GM21529 (cell line): ENCODE measurements at regions not wholly inside any gene's neighbourhood (a gene's known extent, or its start where the extent isn't known, plus 50 kb on each side); places are given as distances from the start of the nearest gene placed in this dataset.
"Not testable (repeated sequence)": the region's sequence is repeated elsewhere in the genome, so short reads cannot be mapped to it uniquely, and the experiment has no call there.

ENCODE experiments used
- ATAC-seq: cut with Tn5 transposase; IDR thresholded peaks from one replicate; pipeline ENCODE4 v1.9.1; 2021; ENCODE audit not compliant: unreplicated experiment

DNA sequence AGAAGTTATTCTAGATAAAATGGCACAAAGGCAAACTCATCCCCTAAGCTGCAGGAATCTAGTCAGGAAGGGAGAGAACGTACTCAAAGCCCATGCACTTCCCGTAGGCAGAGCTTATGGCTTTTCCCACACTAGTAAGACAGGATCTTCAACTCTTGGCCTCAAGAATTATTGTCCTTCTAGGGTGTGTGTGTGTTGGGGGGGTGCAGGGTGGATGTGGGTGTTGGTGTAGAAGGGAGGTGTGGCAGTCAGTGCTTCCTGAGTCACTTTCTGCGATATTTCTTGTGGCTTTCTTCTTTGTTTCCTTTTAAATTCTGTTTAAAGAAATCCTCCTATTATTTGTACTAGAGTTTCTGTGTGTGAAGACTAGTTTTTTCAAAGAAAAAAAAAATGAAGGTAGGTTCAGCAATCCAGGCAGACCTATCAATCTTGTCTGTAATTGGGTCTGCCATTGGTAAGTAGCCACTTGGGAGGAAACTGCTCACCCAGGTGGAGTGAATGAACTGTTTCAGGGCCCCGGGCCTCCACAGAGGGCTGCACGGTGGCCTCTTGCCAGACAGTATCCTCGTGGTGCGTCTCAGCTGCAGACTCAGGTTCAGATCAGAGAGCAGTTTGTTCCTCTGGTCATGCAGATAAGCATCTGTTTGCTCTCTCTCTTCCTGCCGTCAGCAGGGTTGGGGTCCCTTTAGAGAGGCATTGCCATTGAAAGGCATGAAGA, 131.9 kb downstream of the NPR3 start:
- no peak for ATAC-seq

DNA sequence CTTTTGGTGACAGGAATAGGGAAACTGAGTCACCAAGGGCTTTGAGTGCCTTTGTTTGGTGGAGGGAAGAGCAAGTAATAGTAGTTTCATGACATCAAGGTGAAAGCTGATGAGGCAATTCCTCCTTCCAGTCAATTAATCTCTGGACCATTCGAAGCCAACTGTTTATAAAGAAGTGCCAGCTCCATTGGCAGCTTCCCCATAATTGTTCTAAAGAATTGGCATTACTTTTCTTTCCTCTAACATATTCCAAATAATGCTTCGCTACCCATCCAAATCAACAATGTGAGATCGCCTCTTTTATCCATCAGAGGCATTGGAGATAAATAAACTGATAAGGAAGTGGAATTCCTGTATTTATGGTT, 132.4 kb downstream of the NPR3 start:
- ATAC-seq, result no peak

DNA sequence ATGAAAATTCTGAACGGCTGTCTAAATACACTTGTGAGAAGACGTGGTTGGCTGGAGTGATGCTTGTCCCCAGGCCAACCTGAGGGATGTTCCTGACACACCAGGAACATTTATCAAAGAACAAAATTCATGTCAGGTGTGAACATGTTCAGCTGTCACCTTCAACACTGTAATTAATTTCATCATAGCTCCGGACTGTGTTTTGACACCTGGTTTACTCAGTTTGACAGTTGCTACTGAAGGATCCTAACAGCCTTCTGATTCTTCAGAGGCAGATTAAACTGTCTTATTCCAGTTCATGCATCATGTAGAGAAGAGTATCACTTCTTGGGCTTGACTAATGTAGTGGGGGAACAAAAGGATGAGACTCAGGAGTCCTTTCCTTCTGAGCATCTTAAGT, 134.1 kb downstream of the NPR3 start:
- no peak for ATAC-seq

DNA sequence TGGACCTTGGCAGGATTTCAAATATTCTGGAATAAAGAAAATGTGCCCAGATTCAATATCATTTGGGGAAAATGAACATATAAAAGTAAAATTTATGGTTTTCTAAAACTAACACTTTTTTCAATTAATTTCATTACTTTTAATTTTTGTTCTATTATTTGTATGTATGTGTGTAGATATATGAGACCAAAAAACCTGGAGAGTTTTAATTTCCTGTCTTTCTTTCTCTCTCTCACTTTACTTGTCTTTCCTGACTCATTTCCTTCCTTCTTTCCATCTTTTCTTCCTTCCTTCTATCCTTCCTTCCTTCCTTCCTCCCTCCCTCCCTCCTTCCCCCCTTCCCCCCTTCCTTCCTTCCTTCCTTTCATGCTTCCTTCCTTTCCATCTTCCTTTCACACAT, 137.0 kb downstream of the NPR3 start:
- no peak for ATAC-seq

DNA sequence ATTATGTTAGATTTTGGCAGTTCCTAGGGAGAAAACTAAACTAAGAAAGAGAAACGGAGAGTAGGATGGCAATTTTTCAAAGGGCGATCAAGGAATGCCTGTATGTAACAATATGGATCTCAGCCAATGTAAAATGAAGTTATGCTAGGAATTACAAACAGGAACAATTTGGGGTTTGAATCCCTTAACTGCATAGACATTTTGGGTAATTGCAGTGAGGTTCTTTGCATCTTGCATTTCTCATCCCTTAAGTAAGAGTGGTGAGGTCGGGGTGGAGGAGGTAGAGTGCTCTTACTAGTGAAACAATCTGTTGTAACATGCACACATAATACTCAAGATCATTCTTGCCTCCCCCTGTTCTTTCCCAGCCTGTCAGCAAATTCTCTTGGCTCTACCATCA, 137.6 kb downstream of the NPR3 start:
- no peak for ATAC-seq

DNA sequence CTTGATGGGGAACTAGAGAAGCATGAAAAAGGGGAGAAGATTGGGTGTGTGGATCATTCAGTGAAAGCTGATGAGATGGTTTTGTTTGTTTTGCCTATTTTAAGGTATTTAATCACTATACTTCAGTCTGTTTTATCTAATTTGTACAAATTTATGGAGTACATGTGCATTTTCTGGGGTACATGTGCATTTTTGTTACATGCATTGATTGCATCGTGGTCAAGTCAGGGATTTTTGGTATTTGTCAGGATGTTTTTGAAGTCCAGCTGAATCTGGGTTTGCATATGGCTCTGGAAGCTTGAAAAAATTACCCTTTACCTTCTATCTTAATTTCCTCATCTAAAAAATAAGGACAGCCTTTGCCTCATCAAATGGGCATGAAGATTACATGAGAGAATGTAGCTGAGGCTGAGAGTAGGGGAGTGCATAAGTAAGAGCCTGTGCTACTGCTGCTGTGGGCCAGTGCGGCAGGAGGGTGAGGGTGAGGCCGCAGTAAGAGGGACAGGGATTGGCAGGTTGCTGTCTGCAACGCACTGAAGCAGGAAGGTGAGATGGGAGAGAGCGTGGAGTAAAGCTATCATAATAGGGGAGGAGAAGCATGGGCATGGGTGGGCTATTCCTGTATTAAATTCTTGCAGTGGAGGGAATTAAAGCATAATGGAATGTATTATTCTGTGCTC, 139.8 kb downstream of the NPR3 start:
- no peak for ATAC-seq

DNA sequence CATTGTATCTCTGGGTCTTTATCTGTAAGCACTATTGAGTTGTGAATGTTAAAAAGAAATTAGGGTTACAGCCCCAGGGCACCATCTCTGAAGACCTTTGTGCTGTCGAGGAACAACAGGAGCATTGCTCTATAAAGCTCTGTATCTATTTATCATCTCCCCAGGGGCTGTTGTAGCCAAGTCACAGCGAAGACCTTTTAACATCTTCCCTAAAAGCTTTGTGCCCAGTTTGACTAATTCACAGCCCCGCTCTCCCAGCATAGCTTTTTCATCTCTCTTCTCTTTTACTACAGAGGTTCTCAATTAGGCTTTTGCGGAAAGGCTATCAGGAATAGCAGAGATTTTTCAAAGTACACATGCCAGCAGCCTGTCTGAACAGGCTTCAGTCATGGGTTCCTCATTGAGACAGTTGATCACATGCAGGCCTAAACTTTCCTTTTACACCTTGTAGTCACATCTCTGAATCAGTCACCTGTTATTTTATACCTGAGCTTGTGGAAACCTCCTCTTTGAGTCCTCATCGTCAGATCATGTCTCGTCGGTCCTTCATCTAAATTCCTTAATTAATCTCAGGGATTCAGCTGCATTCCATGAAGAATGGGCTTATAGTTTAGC, 140.5 kb downstream of the NPR3 start:
- ATAC-seq, result no peak

DNA sequence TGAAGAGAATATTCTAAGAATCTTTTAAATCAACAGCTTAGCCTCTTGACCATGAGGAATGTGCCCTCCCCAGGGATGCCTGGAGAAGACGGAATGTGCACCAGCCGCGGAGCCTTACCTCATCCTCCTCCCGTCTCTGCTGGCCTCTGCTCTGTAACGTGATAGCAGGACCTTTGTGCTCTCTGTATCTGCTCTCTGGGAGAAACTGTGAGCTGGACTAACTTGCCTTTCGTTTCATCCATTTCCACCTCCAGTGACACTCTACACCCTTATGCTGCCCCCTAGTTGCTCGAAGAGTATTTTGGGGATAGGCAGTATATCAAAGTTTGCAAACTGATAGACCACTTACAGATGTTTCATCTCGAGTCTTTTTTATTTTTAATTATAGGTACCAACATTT, 141.4 kb downstream of the NPR3 start:
- no peak for ATAC-seq

DNA sequence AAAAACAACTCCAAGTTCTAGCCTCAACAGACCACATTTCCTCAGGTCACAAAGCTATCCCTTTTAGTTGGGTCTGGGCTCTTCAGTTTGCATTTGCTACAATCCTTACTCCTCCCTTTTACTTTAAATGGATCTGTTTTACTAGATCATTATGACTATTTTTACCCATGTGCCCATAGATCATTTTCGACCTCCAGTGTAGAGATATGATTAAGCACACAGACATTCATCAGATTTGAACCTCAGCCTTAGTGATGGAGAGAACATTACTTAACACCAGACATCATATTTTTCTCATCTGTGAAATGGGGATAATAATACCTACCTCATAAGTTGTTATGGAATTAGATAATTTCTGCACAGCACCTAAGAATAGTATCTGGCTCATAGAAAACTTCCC, 141.9 kb downstream of the NPR3 start:
- ATAC-seq, result no peak

DNA sequence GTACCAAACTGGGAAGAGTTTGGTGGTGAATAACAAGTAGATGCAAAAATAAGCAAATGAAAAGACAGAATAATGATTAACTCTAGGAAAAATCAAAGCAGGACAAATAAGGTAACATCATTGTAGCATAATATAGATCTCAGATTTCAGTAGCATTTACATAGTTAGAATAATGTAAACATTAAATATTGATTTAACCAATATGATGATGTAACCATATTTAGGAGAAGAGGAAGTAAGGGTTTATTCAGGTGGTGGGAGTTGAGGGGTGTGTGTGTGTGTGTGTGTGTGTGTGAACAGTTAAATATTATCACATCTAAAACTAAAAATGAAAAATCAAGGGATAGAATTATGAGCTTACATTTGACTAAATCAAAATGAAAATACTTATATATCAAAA, 143.4 kb downstream of the NPR3 start:
- no peak for ATAC-seq

DNA sequence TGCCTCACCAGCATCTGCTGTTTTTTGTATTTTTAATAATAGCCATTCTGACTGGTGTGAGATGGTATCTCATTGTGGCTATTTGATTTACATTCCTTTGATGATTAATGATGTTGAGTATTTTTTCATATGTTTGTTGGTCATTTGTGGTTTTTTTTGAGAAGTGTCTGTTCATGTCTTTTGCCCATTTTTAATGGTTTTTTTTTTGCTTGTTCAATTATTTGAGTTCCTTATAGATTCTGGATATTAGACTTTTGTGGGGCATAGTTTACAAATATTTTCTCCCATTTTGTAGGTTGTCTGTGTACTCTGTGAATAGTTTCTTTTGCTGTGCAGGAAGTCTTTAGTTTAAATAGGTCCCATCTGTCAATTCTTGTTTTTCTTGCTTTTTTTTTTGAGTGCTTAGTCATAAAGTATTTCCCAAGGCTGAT, 148.1 kb downstream of the NPR3 start:
- no peak for ATAC-seq

DNA sequence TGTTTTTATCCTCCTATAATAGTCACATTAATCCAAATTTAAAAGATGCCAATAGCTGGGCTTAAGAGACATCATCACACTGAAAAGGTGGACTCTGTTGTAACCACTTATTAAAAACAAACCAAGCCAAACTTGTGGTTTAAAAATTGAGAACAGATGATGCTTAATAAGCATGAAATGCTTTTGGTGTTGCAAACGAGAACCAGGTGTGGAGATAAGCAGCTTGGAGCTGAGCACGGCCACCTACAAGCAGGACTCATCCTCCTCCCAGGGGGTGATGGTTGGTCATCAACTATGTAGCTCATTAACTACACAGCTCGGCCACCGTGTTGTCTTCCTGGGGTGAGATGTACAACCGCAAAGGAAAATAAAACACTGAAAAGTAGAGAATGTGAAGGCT, 154.4 kb downstream of the NPR3 start:
- no peak for ATAC-seq

DNA sequence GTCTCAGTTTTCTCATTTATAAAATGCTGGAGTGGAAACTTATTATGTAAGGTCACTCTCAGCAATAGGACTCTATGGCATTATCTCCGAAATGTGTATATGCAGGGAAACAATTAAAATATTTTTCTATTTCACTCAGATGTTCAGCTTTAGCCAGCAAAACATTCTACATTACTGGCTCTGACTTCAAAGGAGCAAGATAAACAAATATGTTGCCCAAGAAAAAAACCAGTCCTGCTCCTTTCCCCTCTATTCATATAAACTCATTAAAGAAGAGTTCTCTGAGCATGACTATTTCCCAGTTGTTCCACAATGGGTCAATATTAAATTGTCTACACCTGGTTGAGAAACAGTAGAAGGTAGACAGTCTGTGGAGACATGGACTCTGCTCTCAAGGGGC, 155.0 kb downstream of the NPR3 start:
- ATAC-seq, result no peak

DNA sequence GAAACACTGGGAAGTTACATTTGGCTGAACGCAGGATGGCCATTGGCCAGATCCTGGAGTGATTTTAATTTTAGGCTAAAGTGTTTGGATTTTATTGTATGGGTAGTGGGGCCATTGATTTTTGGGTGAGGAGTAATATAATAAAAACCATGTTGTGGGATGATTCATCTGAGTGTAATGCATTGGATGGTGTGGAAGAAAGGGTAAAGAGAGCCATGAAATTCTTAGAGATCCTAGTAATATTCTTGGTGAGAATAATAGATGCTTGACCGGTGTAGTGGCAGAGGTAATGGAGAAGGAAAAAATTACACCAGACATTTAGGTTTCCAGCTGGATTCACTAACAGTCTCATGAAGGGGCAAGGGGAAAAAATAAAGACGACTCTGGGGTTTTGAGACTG, 158.1 kb downstream of the NPR3 start:
- no peak for ATAC-seq

DNA sequence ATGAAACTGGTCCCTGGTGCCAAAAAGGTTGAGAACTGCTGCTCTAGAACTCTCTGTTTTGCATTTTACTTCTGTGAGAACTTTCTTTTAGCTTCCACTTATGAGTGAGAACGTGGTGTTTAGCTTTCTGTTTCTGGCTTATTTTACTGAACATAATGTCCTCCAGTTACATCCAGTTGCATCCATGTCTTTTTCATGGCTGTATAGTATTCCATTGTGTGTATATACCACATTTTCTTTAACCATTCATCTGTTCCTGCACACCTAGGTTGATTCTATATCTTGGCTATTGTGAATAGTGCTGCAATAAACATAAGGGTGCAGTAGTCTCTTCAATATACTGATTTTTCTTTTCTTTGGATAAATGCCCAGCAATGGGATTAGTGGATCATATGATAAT, 165.7 kb downstream of the NPR3 start:
- ATAC-seq, result no peak

DNA sequence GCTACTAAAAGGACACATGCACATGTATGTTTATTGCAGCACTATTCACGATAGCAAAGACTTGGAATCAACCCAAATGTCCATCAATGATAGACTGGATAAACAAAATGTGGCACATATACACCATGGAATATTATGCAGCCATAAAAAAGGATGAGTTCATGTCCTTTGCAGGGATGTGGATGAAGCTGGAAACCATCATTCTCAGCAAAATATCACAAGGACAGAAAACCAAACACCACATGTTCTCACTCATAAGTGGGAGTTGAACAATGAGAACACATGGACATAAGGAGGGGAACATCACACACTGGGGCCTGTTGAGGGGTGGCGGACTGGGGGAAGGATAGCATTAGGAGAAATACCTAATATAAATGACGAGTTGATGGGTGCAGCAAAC, 168.2 kb downstream of the NPR3 start:
- ATAC-seq, result not testable (repeated sequence)

DNA sequence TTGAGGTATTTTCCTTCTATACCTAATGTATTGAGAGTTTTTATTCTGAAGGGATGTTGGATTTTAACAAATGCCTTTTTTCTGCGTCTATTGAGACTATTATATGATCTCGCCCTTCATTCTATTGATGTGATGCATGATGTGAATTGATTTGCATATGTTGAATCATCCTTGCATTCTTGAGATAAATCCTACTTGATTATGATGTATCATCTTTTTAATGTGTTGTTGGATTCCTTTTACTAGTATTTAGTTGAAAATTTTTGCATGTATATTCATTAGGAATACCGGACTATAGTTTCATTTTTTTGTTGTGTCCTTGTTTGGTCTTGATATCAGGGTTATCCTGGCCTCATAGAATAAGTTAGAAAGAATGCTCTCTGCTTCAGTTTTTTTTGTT, 169.7 kb downstream of the NPR3 start:
- no peak for ATAC-seq

DNA sequence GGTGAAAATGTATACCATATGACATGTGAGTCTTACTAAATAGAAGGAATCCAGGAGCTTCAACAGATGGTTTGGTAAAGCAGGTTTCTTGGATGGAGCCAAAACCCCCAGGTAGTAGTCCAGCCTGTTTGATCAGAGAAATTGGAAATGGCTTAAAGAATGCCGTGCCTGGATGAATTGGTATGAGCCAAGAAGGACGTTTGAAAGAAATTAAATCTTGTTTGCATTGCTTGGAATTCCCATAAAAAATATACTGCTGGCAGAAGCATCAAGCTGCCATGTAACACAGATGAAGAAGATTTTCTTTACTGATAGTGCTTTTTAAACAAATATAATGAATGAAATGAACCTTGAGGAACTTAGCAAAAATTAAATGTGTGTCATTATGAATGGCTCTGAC, 176.3 kb downstream of the NPR3 start:
- ATAC-seq, result no peak

DNA sequence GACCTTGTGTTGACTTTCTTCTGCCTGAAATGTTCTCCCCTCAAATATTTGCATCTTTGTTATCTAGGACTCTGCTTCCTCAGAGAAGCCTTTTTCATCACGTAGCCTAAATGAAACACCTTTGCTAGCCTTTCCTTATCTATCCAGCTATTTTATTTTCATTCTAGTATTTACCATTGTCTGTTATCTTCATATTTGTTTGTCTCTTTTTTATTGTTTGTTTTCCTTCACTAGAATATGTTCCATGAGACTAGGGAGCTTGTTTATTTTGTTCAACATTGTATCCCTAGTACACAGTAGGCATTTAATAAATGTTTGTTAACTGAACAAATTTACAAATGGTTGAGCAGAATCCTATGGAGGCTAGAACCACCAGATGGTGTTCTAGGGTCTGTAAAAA, 178.0 kb downstream of the NPR3 start:
- no peak for ATAC-seq

DNA sequence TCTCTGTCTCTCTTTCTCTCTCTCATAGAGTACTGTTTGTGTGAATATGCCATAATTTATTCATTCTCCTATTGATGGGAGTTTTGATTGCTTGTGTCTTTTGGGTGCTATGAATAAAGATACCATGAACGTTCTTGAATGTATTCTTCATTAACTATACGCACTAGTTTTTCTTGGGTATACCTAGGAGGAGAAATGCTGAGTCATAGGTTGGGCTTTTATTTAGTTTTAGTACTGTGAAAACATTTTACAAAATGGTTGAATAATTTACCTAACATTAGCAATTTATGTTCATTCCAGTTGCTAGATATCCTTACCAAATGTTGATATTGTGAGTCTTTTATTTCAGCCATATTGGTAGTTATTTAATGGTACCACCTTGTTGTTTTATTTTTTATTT, 192.5 kb downstream of the NPR3 start:
- ATAC-seq, result no peak

DNA sequence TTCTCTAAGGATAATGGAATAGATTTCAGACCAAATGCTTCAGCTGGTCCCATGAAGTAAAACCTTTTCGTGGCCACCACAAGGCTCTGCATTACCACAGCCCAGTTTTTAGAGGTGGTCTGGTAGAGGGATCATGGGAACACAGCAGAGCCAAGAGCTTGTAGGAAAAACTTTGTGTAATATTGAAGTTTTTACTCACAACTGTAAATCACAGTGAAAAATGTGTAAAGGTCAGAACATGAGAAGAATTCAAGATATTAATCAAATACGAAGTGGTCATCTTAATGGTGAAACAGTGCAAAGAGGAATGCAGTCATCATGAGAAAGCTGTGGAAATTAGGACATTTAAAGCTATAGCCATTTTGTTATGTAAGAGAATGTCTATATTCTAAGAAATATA, 197.5 kb downstream of the NPR3 start:
- ATAC-seq, result no peak

DNA sequence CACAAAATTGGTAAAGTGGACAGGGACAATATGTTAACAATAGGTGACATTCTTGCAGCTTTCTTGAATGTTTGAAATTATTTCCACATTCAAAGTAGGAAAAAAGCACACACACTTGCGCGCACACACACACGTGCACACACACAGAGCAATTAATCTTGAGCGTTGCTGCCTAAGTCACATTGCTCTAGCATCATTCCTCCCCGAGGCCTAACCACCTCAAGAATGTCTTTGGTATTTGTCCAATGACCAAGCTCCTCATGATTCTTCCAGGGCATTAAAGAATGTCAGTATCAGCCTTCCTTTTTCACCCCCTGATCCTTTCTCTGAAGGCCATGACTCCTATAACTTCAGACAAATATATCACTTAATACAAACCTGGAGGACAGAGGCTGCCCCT, 198.1 kb downstream of the NPR3 start:
- ATAC-seq, result no peak

DNA sequence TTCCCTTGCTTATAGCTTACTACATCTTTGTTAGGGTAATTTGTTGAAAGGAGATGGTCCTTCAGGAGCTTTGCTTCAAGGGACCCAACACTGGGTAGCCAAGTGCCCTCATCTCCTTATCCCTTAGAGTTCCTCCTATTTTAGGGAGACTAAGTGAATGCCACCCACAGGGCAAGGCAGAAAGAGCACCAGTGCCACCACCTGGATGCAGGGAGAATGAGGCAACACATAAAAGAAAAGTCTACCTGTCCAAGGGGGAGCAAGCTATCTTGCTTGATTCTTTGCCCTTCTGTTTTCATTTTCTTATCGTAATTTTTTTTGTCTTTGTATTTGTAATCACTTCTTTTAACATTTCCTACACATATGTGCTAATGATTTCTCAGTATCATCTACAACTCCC, 205.5 kb downstream of the NPR3 start:
- no peak for ATAC-seq
